GM12891 (cell line): ENCODE measurements at regions not wholly inside any gene's neighbourhood (a gene's known extent, or its start where the extent isn't known, plus 50 kb on each side); places are given as distances from the start of the nearest gene placed in this dataset.

Experiments
- PAX5 ChIP-seq: IDR thresholded peaks from 2 replicates; pipeline ENCODE4 v1.6.1; 2011; ENCODE audit warnings: low read length, moderate library complexity, mild to moderate bottlenecking; ENCODE audit not compliant: insufficient read depth, severe bottlenecking
- POLR2A ChIP-seq: IDR thresholded peaks from 2 replicates; pipeline ENCODE4 v1.6.1; 2011; ENCODE audit warnings: low read depth, low read length, control low read depth
- POLR2AphosphoS5 ChIP-seq: IDR thresholded peaks from 2 replicates; pipeline ENCODE4 v1.6.1; 2011; ENCODE audit warnings: low read depth, low read length, control low read depth
- TAF1 ChIP-seq: IDR thresholded peaks from 2 replicates; pipeline ENCODE4 v1.6.1; 2011; ENCODE audit warnings: low read depth, low read length, control low read depth

- no peak for TF ChIP-seq PAX5
- no peak for TF ChIP-seq TAF1
- no peak for TF ChIP-seq POLR2AphosphoS5
- TF ChIP-seq POLR2A: no peak
These were observed 54.4 kb upstream of the CEP85L start for GRCh38 chr6:118705544-118706491.
